ENCODE measurements at regions not wholly inside any gene's neighbourhood (a gene's known extent, or its start where the extent isn't known, plus 50 kb on each side); places are given as distances from the start of the nearest gene placed in this dataset.

- no peaks in the 10 kb centered on the region for H3K27me3 ChIP-seq (ENCODE audit: insufficient read depth, insufficient read length)
- no peaks in the 10 kb centered on the region for H3K36me3 ChIP-seq (ENCODE audit: insufficient read depth, insufficient read length, low read length)
- H3K4me1 ChIP-seq (ENCODE audit: insufficient read depth, insufficient read length) = no peaks in the 10 kb centered on the region
- H3K9ac ChIP-seq (ENCODE audit: insufficient read length, low read depth) = no peak overlapping the region
- TF ChIP-seq YY1 (IDR thresholded peaks at IDR 0.05; ENCODE audit: insufficient read depth, insufficient read length) (no peak), SUZ12 (IDR thresholded peaks at IDR 0.05; ENCODE audit: extremely low read depth, insufficient read depth, insufficient read length) (no peak), ZNF274 (IDR thresholded peaks at IDR 0.05; ENCODE audit: low read depth, low read length) (no peak)
- no peaks in the 10 kb centered on the region for H3K9me3 ChIP-seq (ENCODE audit: insufficient read depth, low read length)
- no peak for DNase-seq (ENCODE audit: low read depth, low spot score)
- H3K4me3 ChIP-seq (ENCODE audit: insufficient read length, low read depth) = no peak overlapping the region
Measured at GRCh38 chr10:7036951-7037350, 373.9 kb downstream of the SFMBT2 start.

GRCh38 chr10:7035126-7035761 lies 375.6 kb downstream of the SFMBT2 start:
- H3K27me3 ChIP-seq (ENCODE audit: insufficient read depth, insufficient read length) = no peaks in the 10 kb centered on the region
- no peak for DNase-seq (ENCODE audit: low read depth, low spot score)

GRCh38 chr10:7033031-7033430 lies 377.8 kb downstream of the SFMBT2 start:
- Histone ChIP-seq H3K27me3 (ENCODE audit: insufficient read depth, insufficient read length) (no peaks in the 10 kb centered on the region), H3K9me3 (ENCODE audit: insufficient read depth, low read length) (no peaks in the 10 kb centered on the region; the same call in 1 of the 2 replicates), H3K4me1 (ENCODE audit: insufficient read depth, insufficient read length) (no peaks in the 10 kb centered on the region), H3K36me3 (ENCODE audit: insufficient read depth, insufficient read length, low read length) (no peaks in the 10 kb centered on the region), H3K9ac (ENCODE audit: insufficient read length, low read depth) (no peak overlapping the region), H3K4me3 (ENCODE audit: insufficient read length, low read depth) (no peak overlapping the region)
- no peak for TF ChIP-seq YY1 (IDR thresholded peaks at IDR 0.05; ENCODE audit: insufficient read depth, insufficient read length)
- no peak for TF ChIP-seq SUZ12 (IDR thresholded peaks at IDR 0.05; ENCODE audit: extremely low read depth, insufficient read depth, insufficient read length)
- TF ChIP-seq ZNF274 (IDR thresholded peaks at IDR 0.05; ENCODE audit: low read depth, low read length) = no peak
- DNase-seq (ENCODE audit: low read depth, low spot score) = no peak

More at GRCh38 chr10:7035126-7035761, 375.6 kb downstream of the SFMBT2 start:
- H3K4me1 ChIP-seq (ENCODE audit: insufficient read depth, insufficient read length) = no peaks in the 10 kb centered on the region
- H3K4me3 ChIP-seq (ENCODE audit: insufficient read length, low read depth) = no peak overlapping the region
- TF ChIP-seq SUZ12 (IDR thresholded peaks at IDR 0.05; ENCODE audit: extremely low read depth, insufficient read depth, insufficient read length) = no peak
- no peak for TF ChIP-seq YY1 (IDR thresholded peaks at IDR 0.05; ENCODE audit: insufficient read depth, insufficient read length)
- no peak for TF ChIP-seq ZNF274 (IDR thresholded peaks at IDR 0.05; ENCODE audit: low read depth, low read length)
- no peaks in the 10 kb centered on the region for H3K36me3 ChIP-seq (ENCODE audit: insufficient read depth, insufficient read length, low read length)
- H3K9me3 ChIP-seq (ENCODE audit: insufficient read depth, low read length) = no peaks in the 10 kb centered on the region
- no peak overlapping the region for H3K9ac ChIP-seq (ENCODE audit: insufficient read length, low read depth)

GRCh38 chr10:7030134-7030855 lies 380.5 kb downstream of the SFMBT2 start:
- no peaks in the 10 kb centered on the region for H3K4me1 ChIP-seq (ENCODE audit: insufficient read depth, insufficient read length)
- H3K36me3 ChIP-seq (ENCODE audit: insufficient read depth, insufficient read length, low read length) = no peaks in the 10 kb centered on the region
- H3K9ac ChIP-seq (ENCODE audit: insufficient read length, low read depth) = no peak overlapping the region
- DNase-seq (ENCODE audit: low read depth, low spot score) = no peak
- H3K4me3 ChIP-seq (ENCODE audit: insufficient read length, low read depth) = no peak overlapping the region
- no peak for TF ChIP-seq ZNF274 (IDR thresholded peaks at IDR 0.05; ENCODE audit: low read depth, low read length)
- H3K9me3 ChIP-seq (ENCODE audit: insufficient read depth, low read length) = no peaks in the 10 kb centered on the region; the same call in 1 of the 2 replicates
- no peaks in the 10 kb centered on the region for H3K27me3 ChIP-seq (ENCODE audit: insufficient read depth, insufficient read length)

- Histone ChIP-seq H3K4me3 (ENCODE audit: insufficient read length, low read depth) (no peak overlapping the region), H3K27me3 (ENCODE audit: insufficient read depth, insufficient read length) (no peaks in the 10 kb centered on the region), H3K4me1 (ENCODE audit: insufficient read depth, insufficient read length) (no peaks in the 10 kb centered on the region), H3K9me3 (ENCODE audit: insufficient read depth, low read length) (no peaks in the 10 kb centered on the region; the same call in 1 of the 2 replicates), H3K9ac (ENCODE audit: insufficient read length, low read depth) (no peak overlapping the region), H3K36me3 (ENCODE audit: insufficient read depth, insufficient read length, low read length) (no peaks in the 10 kb centered on the region)
- no peak for DNase-seq (ENCODE audit: low read depth, low spot score)
- TF ChIP-seq ZNF274 (IDR thresholded peaks at IDR 0.05; ENCODE audit: low read depth, low read length) = no peak
- no peak for TF ChIP-seq SUZ12 (IDR thresholded peaks at IDR 0.05; ENCODE audit: extremely low read depth, insufficient read depth, insufficient read length)
- no peak for TF ChIP-seq YY1 (IDR thresholded peaks at IDR 0.05; ENCODE audit: insufficient read depth, insufficient read length)
Measured at GRCh38 chr10:7029672-7030071, 381.2 kb downstream of the SFMBT2 start.

- H3K4me3 ChIP-seq (ENCODE audit: insufficient read length, low read depth) = no peak overlapping the region
- no peak for DNase-seq (ENCODE audit: low read depth, low spot score)
- no peak for TF ChIP-seq SUZ12 (IDR thresholded peaks at IDR 0.05; ENCODE audit: extremely low read depth, insufficient read depth, insufficient read length)
- TF ChIP-seq ZNF274 (IDR thresholded peaks at IDR 0.05; ENCODE audit: low read depth, low read length) = no peak
- no peak for TF ChIP-seq YY1 (IDR thresholded peaks at IDR 0.05; ENCODE audit: insufficient read depth, insufficient read length)
Measured at GRCh38 chr10:7028809-7029166, 382.0 kb downstream of the SFMBT2 start.

GRCh38 chr10:7027913-7028808 lies 382.7 kb downstream of the SFMBT2 start:
- TF ChIP-seq SUZ12 (IDR thresholded peaks at IDR 0.05; ENCODE audit: extremely low read depth, insufficient read depth, insufficient read length) (no peak), YY1 (IDR thresholded peaks at IDR 0.05; ENCODE audit: insufficient read depth, insufficient read length) (no peak), ZNF274 (IDR thresholded peaks at IDR 0.05; ENCODE audit: low read depth, low read length) (no peak)
- Histone ChIP-seq H3K9ac (ENCODE audit: insufficient read length, low read depth) (no peak overlapping the region), H3K4me1 (ENCODE audit: insufficient read depth, insufficient read length) (no peaks in the 10 kb centered on the region), H3K4me3 (ENCODE audit: insufficient read length, low read depth) (no peak overlapping the region), H3K9me3 (ENCODE audit: insufficient read depth, low read length) (no peaks in the 10 kb centered on the region; the same call in 1 of the 2 replicates), H3K27me3 (ENCODE audit: insufficient read depth, insufficient read length) (no peaks in the 10 kb centered on the region), H3K36me3 (ENCODE audit: insufficient read depth, insufficient read length, low read length) (no peaks in the 10 kb centered on the region)
- no peak for DNase-seq (ENCODE audit: low read depth, low spot score)

More at GRCh38 chr10:7028809-7029166, 382.0 kb downstream of the SFMBT2 start:
- no peak overlapping the region for H3K9ac ChIP-seq (ENCODE audit: insufficient read length, low read depth)
- H3K4me1 ChIP-seq (ENCODE audit: insufficient read depth, insufficient read length) = no peaks in the 10 kb centered on the region
- no peaks in the 10 kb centered on the region; the same call in 1 of the 2 replicates for H3K9me3 ChIP-seq (ENCODE audit: insufficient read depth, low read length)
- no peaks in the 10 kb centered on the region for H3K27me3 ChIP-seq (ENCODE audit: insufficient read depth, insufficient read length)
- no peaks in the 10 kb centered on the region for H3K36me3 ChIP-seq (ENCODE audit: insufficient read depth, insufficient read length, low read length)

All from NT2/D1 (cell line).